HL-60 (cell line): ENCODE measurements at regions not wholly inside any gene's neighbourhood (a gene's known extent, or its start where the extent isn't known, plus 50 kb on each side); places are given as distances from the start of the nearest gene placed in this dataset.

Experiments
- DNase-seq, 2 experiments: peaks; one replicate each; pipeline ENCODE4 v3.0.0-alpha.2; 2010 to 2020; ENCODE audit warnings: low read depth in 1 of 2, low spot score in 1 of 2
- H3K27ac ChIP-seq: fragments of 250-450 bp; sonication (Bioruptor Pico); replicated peaks from 2 replicates; pipeline ENCODE4 v1.5.1; 2020; ENCODE audit warnings: mild to moderate bottlenecking, moderate library complexity
- H3K27me3 ChIP-seq: fragments of 250-450 bp; sonication (Bioruptor Pico); 2 replicates; pipeline ENCODE4 v1.5.1; 2021; ENCODE audit warnings: mild to moderate bottlenecking, moderate library complexity; ENCODE audit not compliant: insufficient read depth, poor library complexity, severe bottlenecking
- H3K4me3 ChIP-seq: replicated peaks from 2 replicates; pipeline ENCODE4 v1.5.1; 2011; ENCODE audit warnings: mild to moderate bottlenecking, control low read depth, low read length; ENCODE audit not compliant: insufficient read depth
- CTCF ChIP-seq: IDR thresholded peaks from one replicate; pipeline ENCODE4 v1.5.1; 2011; ENCODE audit warnings: low read length, control low read depth, inconsistent platforms; ENCODE audit not compliant: insufficient read depth
- GABPA ChIP-seq: IDR thresholded peaks from 2 replicates; pipeline ENCODE4 v1.6.1; 2012; ENCODE audit warnings: low read depth
- POLR2AphosphoS5 ChIP-seq: IDR thresholded peaks from 2 replicates; pipeline ENCODE4 v1.6.1; 2012; ENCODE audit warnings: low read depth
- REST ChIP-seq: IDR thresholded peaks from 2 replicates; pipeline ENCODE4 v1.6.1; 2012; ENCODE audit warnings: low read depth; ENCODE audit not compliant: insufficient replicate concordance
- SPI1 ChIP-seq: IDR thresholded peaks from 2 replicates; pipeline ENCODE4 v1.6.1; 2012; ENCODE audit warnings: low read depth, mild to moderate bottlenecking, borderline replicate concordance

GRCh38 chr20:10998476-10998875, 324.7 kb upstream of the JAG1 start:
- Histone ChIP-seq H3K27me3 (no peaks in the 10 kb centered on the region), H3K4me3 (no peak overlapping the region), H3K27ac (no peak overlapping the region)
- no peak for DNase-seq
- no peak for TF ChIP-seq GABPA
- TF ChIP-seq REST = no peak
- no peak for TF ChIP-seq CTCF
- no peak for TF ChIP-seq POLR2AphosphoS5
- no peak for TF ChIP-seq SPI1

- TF ChIP-seq REST = no peak
- no peak for TF ChIP-seq CTCF
- no peak for TF ChIP-seq POLR2AphosphoS5
- TF ChIP-seq SPI1 = no peak
- no peak for TF ChIP-seq GABPA
- Histone ChIP-seq H3K4me3 (no peak overlapping the region), H3K27me3 (no peaks in the 10 kb centered on the region), H3K27ac (no peak overlapping the region)
- no peak for DNase-seq
Measured at GRCh38 chr20:11000416-11000815, 326.6 kb upstream of the JAG1 start.

GRCh38 chr20:11001302-11001701, 327.5 kb upstream of the JAG1 start:
- Histone ChIP-seq H3K27ac (no peak overlapping the region), H3K4me3 (no peak overlapping the region), H3K27me3 (no peaks in the 10 kb centered on the region)
- DNase-seq = no peak
- no peak for TF ChIP-seq REST
- no peak for TF ChIP-seq GABPA
- no peak for TF ChIP-seq POLR2AphosphoS5
- TF ChIP-seq SPI1 = no peak
- TF ChIP-seq CTCF = no peak
